K562 (cell line): ENCODE measurements at regions not wholly inside any gene's neighbourhood (a gene's known extent, or its start where the extent isn't known, plus 50 kb on each side); places are given as distances from the start of the nearest gene placed in this dataset.

Experiments used
- CGGBP1 ChIP-seq: fragments of 250-450 bp; sonication (Bioruptor Pico); IDR thresholded peaks from 2 replicates; pipeline ENCODE4 v1.9.0; 2021; ENCODE audit warnings: mild to moderate bottlenecking
- FOSL1 ChIP-seq: fragments of 200-800 bp; sonication (Bioruptor generic); conservative IDR thresholded peaks from 2 replicates; pipeline ENCODE4 v1.6.1; 2016; ENCODE audit warnings: missing genetic modification characterization, missing compliant biosample characterization
- HMGXB4 ChIP-seq: sonication (generic); formaldehyde crosslinking; IDR thresholded peaks from 2 replicates; pipeline ENCODE4 v1.8.1; 2023; ENCODE audit warnings: mild to moderate bottlenecking, missing genetic modification reagents
- NR2C1 ChIP-seq, 2 experiments: fragments of 450-650 bp; IDR thresholded peaks; 2 replicates each; pipeline ENCODE4 v1.6.1; 2017; ENCODE audit warnings: mild to moderate bottlenecking in 2 of 2, antibody characterized with exemption in 1 of 2, inconsistent platforms in 1 of 2, missing compliant biosample characterization in 1 of 2, missing genetic modification characterization in 1 of 2
- PRPF4 ChIP-seq: fragments of 200-400 bp; formaldehyde crosslinking; IDR thresholded peaks from one replicate; pipeline ENCODE4 v1.6.1; 2017; ENCODE audit warnings: low read length, low read depth, mild to moderate bottlenecking; ENCODE audit not compliant: insufficient read depth, poor library complexity, severe bottlenecking
- RREB1 ChIP-seq: fragments of 250-450 bp; sonication (Bioruptor Pico); IDR thresholded peaks from 2 replicates; pipeline ENCODE4 v1.4.0; 2020
- SAFB ChIP-seq: fragments of 200-400 bp; formaldehyde crosslinking; IDR thresholded peaks from 2 replicates; pipeline ENCODE4 v1.6.1; 2017; ENCODE audit warnings: low read depth, low read length, borderline replicate concordance
- TAF1 ChIP-seq: IDR thresholded peaks from 2 replicates; pipeline ENCODE4 v1.6.1; 2011; ENCODE audit warnings: mild to moderate bottlenecking, low read length, moderate library complexity; ENCODE audit not compliant: insufficient read depth, control insufficient read depth, severe bottlenecking; ENCODE audit errors: extremely low read depth
- ZBTB7A ChIP-seq: IDR thresholded peaks from 2 replicates; pipeline ENCODE4 v1.6.1; 2011; ENCODE audit warnings: low read depth, mild to moderate bottlenecking, low read length, moderate library complexity, borderline replicate concordance; ENCODE audit not compliant: control insufficient read depth
- ZNF239 ChIP-seq: fragments of 250-450 bp; sonication (Bioruptor Pico); IDR thresholded peaks from 2 replicates; pipeline ENCODE4 v1.4.0; 2020; ENCODE audit warnings: mild to moderate bottlenecking

GRCh38 chr3:28745916-28746617 is 397.4 kb upstream of the AZI2 start (continued):
- TF ChIP-seq CGGBP1 (CRISPR knock-in tag), result no peak
- no peak for TF ChIP-seq FOSL1 (tag)
- no peak for TF ChIP-seq SAFB
- TF ChIP-seq NR2C1 (IDR thresholded peaks at IDR 0.05), result no peak
- TF ChIP-seq NR2C1 (tag; IDR thresholded peaks at IDR 0.05), result no peak
- no peak for TF ChIP-seq PRPF4
- no peak for TF ChIP-seq TAF1
- no peak for TF ChIP-seq RREB1 (CRISPR knock-in tag)
- no peak for TF ChIP-seq HMGXB4 (CRISPR knock-in tag)
- TF ChIP-seq ZNF239 (CRISPR knock-in tag), result no peak
- TF ChIP-seq ZBTB7A, result no peak
